ENCODE measurements at regions not wholly inside any gene's neighbourhood (a gene's known extent, or its start where the extent isn't known, plus 50 kb on each side); places are given as distances from the start of the nearest gene placed in this dataset.

GRCh38 chr12:5236022-5236640 is 192.5 kb downstream of the KCNA5 start:
- Mint-ChIP-seq H3K36me3 (ENCODE audit: unreplicated experiment) (no peaks in the 10 kb centered on the region), H3K9me3 (ENCODE audit: unreplicated experiment) (no peaks in the 10 kb centered on the region), H3K27me3 (ENCODE audit: unreplicated experiment) (peaks cover 4% of the 10 kb centered on the region), H3K4me1 (ENCODE audit: unreplicated experiment) (no peaks in the 10 kb centered on the region), H3K27ac (ENCODE audit: unreplicated experiment) (no peak overlapping the region), H3K4me3 (ENCODE audit: unreplicated experiment) (no peak overlapping the region)
- TF ChIP-seq CTCF (IDR thresholded peaks at IDR 0.05), result no peak
- DNase-seq (ENCODE audit: extremely low spot score, unreplicated experiment), result no peak

- Mint-ChIP-seq H3K27ac (ENCODE audit: unreplicated experiment) (no peak overlapping the region), H3K36me3 (ENCODE audit: unreplicated experiment) (no peaks in the 10 kb centered on the region), H3K4me1 (ENCODE audit: unreplicated experiment) (no peaks in the 10 kb centered on the region), H3K4me3 (ENCODE audit: unreplicated experiment) (no peak overlapping the region), H3K9me3 (ENCODE audit: unreplicated experiment) (no peaks in the 10 kb centered on the region), H3K27me3 (ENCODE audit: unreplicated experiment) (peaks cover 4% of the 10 kb centered on the region)
- TF ChIP-seq CTCF (IDR thresholded peaks at IDR 0.05), result no peak
- no peak for DNase-seq (ENCODE audit: extremely low spot score, unreplicated experiment)
Measured at GRCh38 chr12:5242440-5242839, 189.5 kb upstream of the NTF3 start.

GRCh38 chr12:5243014-5243413 is 188.9 kb upstream of the NTF3 start:
- Mint-ChIP-seq H3K36me3 (ENCODE audit: unreplicated experiment) (no peaks in the 10 kb centered on the region), H3K4me3 (ENCODE audit: unreplicated experiment) (no peak overlapping the region), H3K4me1 (ENCODE audit: unreplicated experiment) (no peaks in the 10 kb centered on the region), H3K27ac (ENCODE audit: unreplicated experiment) (no peak overlapping the region), H3K27me3 (ENCODE audit: unreplicated experiment) (peaks cover 4% of the 10 kb centered on the region), H3K9me3 (ENCODE audit: unreplicated experiment) (no peaks in the 10 kb centered on the region)
- DNase-seq (ENCODE audit: extremely low spot score, unreplicated experiment), result no peak
- no peak for TF ChIP-seq CTCF (IDR thresholded peaks at IDR 0.05)

GRCh38 chr12:5244513-5244972 is 187.4 kb upstream of the NTF3 start:
- no peaks in the 10 kb centered on the region for H3K4me1 Mint-ChIP-seq (ENCODE audit: unreplicated experiment)
- H3K27ac Mint-ChIP-seq (ENCODE audit: unreplicated experiment), result no peak overlapping the region
- H3K36me3 Mint-ChIP-seq (ENCODE audit: unreplicated experiment), result no peaks in the 10 kb centered on the region
- no peak overlapping the region for H3K4me3 Mint-ChIP-seq (ENCODE audit: unreplicated experiment)
- H3K27me3 Mint-ChIP-seq (ENCODE audit: unreplicated experiment), result no peaks in the 10 kb centered on the region
- no peaks in the 10 kb centered on the region for H3K9me3 Mint-ChIP-seq (ENCODE audit: unreplicated experiment)
- no peak for DNase-seq (ENCODE audit: extremely low spot score, unreplicated experiment)
- no peak for TF ChIP-seq CTCF (IDR thresholded peaks at IDR 0.05)

GRCh38 chr12:5246196-5246595 is 185.7 kb upstream of the NTF3 start:
- Mint-ChIP-seq H3K4me1 (ENCODE audit: unreplicated experiment) (no peaks in the 10 kb centered on the region), H3K9me3 (ENCODE audit: unreplicated experiment) (no peaks in the 10 kb centered on the region), H3K27me3 (ENCODE audit: unreplicated experiment) (no peaks in the 10 kb centered on the region), H3K36me3 (ENCODE audit: unreplicated experiment) (no peaks in the 10 kb centered on the region), H3K4me3 (ENCODE audit: unreplicated experiment) (no peak overlapping the region), H3K27ac (ENCODE audit: unreplicated experiment) (no peak overlapping the region)
- no peak for TF ChIP-seq CTCF (IDR thresholded peaks at IDR 0.05)
- DNase-seq (ENCODE audit: extremely low spot score, unreplicated experiment), result no peak

Measured in osteocyte (in vitro differentiated cells).